A549 (cell line): ENCODE measurements at regions not wholly inside any gene's neighbourhood (a gene's known extent, or its start where the extent isn't known, plus 50 kb on each side); places are given as distances from the start of the nearest gene placed in this dataset.

Experiments
- ATAC-seq, 2 experiments: fragments of 200-7000 bp in 1 of 2; fragments of >200 bp in 1 of 2; cut with Nextera tagmentation in 1 of 2; cut with Tn5 transposase in 1 of 2; 3 replicates each; pipeline versions ENCODE4 v1.8.0 to v1.9.1; 2018 to 2020; ENCODE audit warnings: mild to moderate bottlenecking in 1 of 2, moderate library complexity in 1 of 2
- CTCF ChIA-PET: fragments of 300-600 bp; sonication (Branson Sonifier 250); formaldehyde crosslinking; extraction: SDS; loops from one replicate; lab custom pipeline; 2021; ENCODE audit warnings: antibody characterized with exemption, inconsistent platforms; lab: Yijun Ruan, JAX
- POLR2A ChIA-PET: fragments of 350-600 bp; formaldehyde crosslinking; extraction: SDS; loops from one replicate; lab custom pipeline; 2021; ENCODE audit warnings: antibody characterized with exemption, inconsistent platforms; lab: Yijun Ruan, JAX
- DNase-seq, 2 experiments: peaks; one replicate each; pipeline versions ENCODE4 v3.0.0 to v3.0.0-alpha.2; 2011 to 2016; ENCODE audit warnings: low read depth in 1 of 2, low spot score in 1 of 2
- FAIRE-seq: peaks from 2 replicates; lab custom pipeline; 2011; peaks lifted over from hg19 to GRCh38; lab: Jason Lieb, UNC
- H3K27ac ChIP-seq, 2 experiments: fragments of >200 bp; sonication (Bioruptor Twin); formaldehyde crosslinking; 3 replicates each; pipeline ENCODE4 v1.5.1; 2016 to 2017
- H3K4me1 ChIP-seq: fragments of >200 bp; sonication (Bioruptor Twin); formaldehyde crosslinking; 3 replicates; pipeline ENCODE4 v1.6.1; 2016
- H3K4me2 ChIP-seq: fragments of >200 bp; sonication (Bioruptor Twin); formaldehyde crosslinking; 3 replicates; pipeline ENCODE4 v1.6.1; 2016
- H3K4me3 ChIP-seq: fragments of >200 bp; sonication (Bioruptor Twin); formaldehyde crosslinking; 3 replicates; pipeline ENCODE4 v1.5.1; 2016
- H3K9me3 ChIP-seq: fragments of >200 bp; sonication (Bioruptor Twin); formaldehyde crosslinking; 3 replicates; pipeline ENCODE4 v1.6.1; 2016
- CBX2 ChIP-seq: fragments of 200-600 bp; sonication (generic); IDR thresholded peaks from 2 replicates; pipeline ENCODE4 v1.6.1; 2016; ENCODE audit warnings: low read depth, mild to moderate bottlenecking, borderline replicate concordance
- CBX8 ChIP-seq: fragments of 200-600 bp; sonication (generic); IDR thresholded peaks from 2 replicates; pipeline ENCODE4 v1.6.1; 2016
- CEBPB ChIP-seq, 2 experiments: fragments of >200 bp in 1 of 2; sonication (Bioruptor Twin) in 1 of 2; formaldehyde crosslinking in 1 of 2; IDR thresholded peaks; 2 replicates each; pipeline ENCODE4 v1.6.1; 2012 to 2016
- CHD2 ChIP-seq: fragments of 150-350 bp; IDR thresholded peaks from 2 replicates; pipeline ENCODE4 v1.6.1; 2014; ENCODE audit warnings: low read length; ENCODE audit not compliant: partially characterized antibody
- CHD4 ChIP-seq: fragments of 200-600 bp; sonication (generic); IDR thresholded peaks from 2 replicates; pipeline ENCODE4 v1.6.1; 2016; ENCODE audit warnings: antibody characterized with exemption, mild to moderate bottlenecking, borderline replicate concordance
- E2F6 ChIP-seq: IDR thresholded peaks from 2 replicates; pipeline ENCODE4 v1.6.1; 2012; ENCODE audit warnings: low read depth, borderline replicate concordance
- EP300 ChIP-seq, 2 experiments: fragments of >200 bp; sonication (Bioruptor Twin); formaldehyde crosslinking; IDR thresholded peaks; 2 replicates in 1 of 2; 3 replicates in 1 of 2; pipeline ENCODE4 v1.6.1; 2016 to 2017
- ESRRA ChIP-seq: fragments of 150-350 bp; IDR thresholded peaks from 2 replicates; pipeline ENCODE4 v1.6.1; 2014; ENCODE audit warnings: mild to moderate bottlenecking, low read length, borderline replicate concordance
- GATA3 ChIP-seq: IDR thresholded peaks from 2 replicates; pipeline ENCODE4 v1.6.1; 2012; ENCODE audit warnings: borderline replicate concordance
- HDAC2 ChIP-seq: fragments of 200-600 bp; sonication (generic); IDR thresholded peaks from 2 replicates; pipeline ENCODE4 v1.6.1; 2016
- HOXA7 ChIP-seq: fragments of 250-450 bp; sonication (Bioruptor Pico); IDR thresholded peaks from 2 replicates; pipeline ENCODE4 v1.5.0; 2020; ENCODE audit warnings: mild to moderate bottlenecking, moderate library complexity
- HOXB13 ChIP-seq: fragments of 250-450 bp; sonication (Bioruptor Pico); IDR thresholded peaks from 2 replicates; pipeline ENCODE4 v1.5.0; 2020; ENCODE audit warnings: low read depth, mild to moderate bottlenecking, moderate library complexity
- HOXB5 ChIP-seq: fragments of 250-450 bp; sonication (Bioruptor Pico); IDR thresholded peaks from 2 replicates; pipeline ENCODE4 v1.5.0; 2020; ENCODE audit warnings: mild to moderate bottlenecking, moderate library complexity
- JUN ChIP-seq, 2 experiments: fragments of >200 bp; sonication (Bioruptor Twin); formaldehyde crosslinking; IDR thresholded peaks; 2 replicates in 1 of 2; 3 replicates in 1 of 2; pipeline ENCODE4 v1.6.1; 2016 to 2017
- JUNB ChIP-seq: fragments of >200 bp; sonication (Bioruptor Twin); formaldehyde crosslinking; IDR thresholded peaks from 2 replicates; pipeline ENCODE4 v1.6.1; 2016
- KDM5A ChIP-seq: fragments of 200-600 bp; sonication (generic); IDR thresholded peaks from 2 replicates; pipeline ENCODE4 v1.6.1; 2016; ENCODE audit warnings: antibody characterized with exemption, mild to moderate bottlenecking
- MAFK ChIP-seq: fragments of 450-650 bp; IDR thresholded peaks from 2 replicates; pipeline ENCODE4 v1.6.1; 2014; ENCODE audit not compliant: partially characterized antibody
- NPAS2 ChIP-seq: fragments of 250-450 bp; sonication (Bioruptor Pico); IDR thresholded peaks from 2 replicates; pipeline ENCODE4 v1.8.0; 2022; ENCODE audit warnings: mild to moderate bottlenecking, moderate library complexity, borderline replicate concordance
- NR3C1 ChIP-seq: fragments of >200 bp; sonication (Bioruptor Twin); formaldehyde crosslinking; IDR thresholded peaks from 3 replicates; pipeline ENCODE4 v1.6.1; 2017
- PBX3 ChIP-seq: IDR thresholded peaks from 2 replicates; pipeline ENCODE4 v1.6.1; 2012
- POLR2AphosphoS2 ChIP-seq: conservative IDR thresholded peaks from 2 replicates; pipeline ENCODE4 v1.6.1; 2012; ENCODE audit warnings: low read length, improper control_type of control experiment, inconsistent platforms
- RCOR1 ChIP-seq: fragments of 150-350 bp; IDR thresholded peaks from 2 replicates; pipeline ENCODE4 v1.6.1; 2014; ENCODE audit warnings: antibody characterized with exemption, low read length, low read depth
- REST ChIP-seq: fragments of 200-600 bp; sonication (generic); IDR thresholded peaks from 2 replicates; pipeline ENCODE4 v1.6.1; 2016; ENCODE audit warnings: antibody characterized with exemption, mild to moderate bottlenecking, moderate library complexity
- SREBF2 ChIP-seq: fragments of 450-650 bp; IDR thresholded peaks from 2 replicates; pipeline ENCODE4 v1.6.1; 2014; ENCODE audit warnings: mild to moderate bottlenecking, moderate library complexity
- TFCP2L1 ChIP-seq: fragments of 250-450 bp; sonication (Bioruptor Pico); IDR thresholded peaks from 2 replicates; pipeline ENCODE4 v1.5.0; 2021; ENCODE audit warnings: mild to moderate bottlenecking
- TP53 ChIP-seq: fragments of 250-450 bp; sonication (Bioruptor Pico); IDR thresholded peaks from 2 replicates; pipeline ENCODE4 v1.5.0; 2021; ENCODE audit warnings: mild to moderate bottlenecking, moderate library complexity
- ZC3H11A ChIP-seq: fragments of 450-650 bp; IDR thresholded peaks from 2 replicates; pipeline ENCODE4 v1.6.1; 2014; ENCODE audit warnings: antibody characterized with exemption, mild to moderate bottlenecking
- ZNF302 ChIP-seq: fragments of 250-450 bp; sonication (Bioruptor Pico); IDR thresholded peaks from 2 replicates; pipeline ENCODE4 v1.9.0; 2021; ENCODE audit warnings: inconsistent platforms, mild to moderate bottlenecking, moderate library complexity
- WGBS: methylation state at CpG from one replicate; pipeline ENCODE4 v1.1.6; 2017; ENCODE audit errors: missing lambda C conversion rate; 5-methylcytosine and 5-hydroxymethylcytosine counted together
- TF ChIP-seq, protein P1 (sequence below): fragments of 150-350 bp; IDR thresholded peaks from 2 replicates; pipeline ENCODE4 v1.6.1; 2014; ENCODE audit warnings: low read depth, mild to moderate bottlenecking, low read length
- TF ChIP-seq, protein P2 (sequence below): fragments of >200 bp; sonication (Bioruptor Twin); formaldehyde crosslinking; IDR thresholded peaks from 3 replicates; pipeline ENCODE4 v1.5.1; 2016
- TF ChIP-seq, protein P3 (sequence below): fragments of 450-650 bp; IDR thresholded peaks from 2 replicates; pipeline ENCODE4 v1.6.1; 2014; ENCODE audit warnings: antibody characterized with exemption

DNA sequence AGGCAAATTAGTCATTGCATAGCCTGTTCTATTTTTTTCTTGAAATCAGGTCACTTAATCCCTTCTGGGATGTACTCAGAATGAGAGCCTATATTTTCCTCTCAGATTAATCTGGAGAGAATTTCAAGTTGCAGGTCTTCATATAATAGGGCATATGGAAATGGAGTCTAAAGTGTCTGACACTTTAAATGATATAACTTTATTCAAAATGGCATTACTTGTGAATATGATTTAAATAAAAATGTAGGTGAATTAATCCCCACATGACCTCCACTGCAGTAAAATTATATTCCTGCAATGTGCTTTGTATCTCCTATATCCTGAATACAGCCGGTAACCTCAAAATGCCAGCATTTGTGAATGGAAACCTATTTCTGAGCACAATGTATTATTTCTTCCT, 172.5 kb upstream of the BTBD3 start:
- DNase-seq: no peak
- no peaks in the 10 kb centered on the region for H3K9me3 ChIP-seq
- H3K4me2 ChIP-seq: no peak overlapping the region
- no peaks in the 10 kb centered on the region for H3K4me1 ChIP-seq
- no peak overlapping the region for H3K27ac ChIP-seq
- WGBS: 88% methylated on average over 1 of the region's 1 CpG
- no peak for ATAC-seq
- no peak overlapping the region for H3K4me3 ChIP-seq
- no peak for TF ChIP-seq HDAC2
- TF ChIP-seq TP53 (CRISPR knock-in tag): no peak
- TF ChIP-seq CBX2: no peak
- TF ChIP-seq EP300 (IDR thresholded peaks at IDR 0.05): no peak
- no peak for TF ChIP-seq MAFK
- TF ChIP-seq E2F6: no peak
- TF ChIP-seq CEBPB (IDR thresholded peaks at IDR 0.05): no peak
- no peak for TF ChIP-seq ZNF302
- TF ChIP-seq POLR2AphosphoS2: no peak
- TF ChIP-seq REST: no peak
- TF ChIP-seq NPAS2 (CRISPR knock-in tag): no peak
- TF ChIP-seq HOXB13: no peak
- no peak for TF ChIP-seq ESRRA
- TF ChIP-seq ZC3H11A: no peak
- TF ChIP-seq CBX8: no peak
- no peak for TF ChIP-seq SREBF2
- FAIRE-seq: no peak
- ChIA-PET CTCF (no interaction called here), POLR2A (no interaction called here)

DNA sequence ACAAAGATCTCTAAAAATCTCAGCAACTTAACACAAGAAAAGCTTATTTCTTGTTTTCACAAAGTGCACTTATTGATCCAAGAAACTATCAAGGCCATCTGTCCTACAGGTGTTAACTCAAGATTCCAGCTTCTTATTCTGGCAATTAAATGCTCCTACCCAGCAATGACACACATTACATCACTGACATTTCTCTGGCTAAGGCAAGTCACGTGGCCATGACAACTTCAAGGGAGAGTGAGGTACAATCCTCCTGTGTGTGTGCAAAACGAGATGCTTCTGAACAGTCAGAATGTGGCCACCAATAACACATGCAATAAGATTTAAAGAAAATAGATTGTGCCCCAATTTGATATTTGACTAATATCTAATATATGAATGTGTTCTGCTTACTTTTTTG, 169.3 kb upstream of the BTBD3 start:
- ATAC-seq (no peak), DNase-seq (no peak), FAIRE-seq (no peak)
- H3K4me2 ChIP-seq: no peak overlapping the region
- no peaks in the 10 kb centered on the region for H3K4me1 ChIP-seq
- no peak overlapping the region for H3K27ac ChIP-seq
- peaks cover 3% of the 10 kb centered on the region; the same call in 1 of the 3 replicates for H3K9me3 ChIP-seq
- ChIA-PET POLR2A (no interaction called here), CTCF (interaction anchor here (0.9 to 1.7 kb wide), 2 partner anchors 19 to 217 kb away, joined by 3 to 4 read pairs; no protein-coding TSS in a partner anchor)
- TF ChIP-seq KDM5A (no peak), ZC3H11A (no peak), CHD2 (no peak), JUN (IDR thresholded peaks at IDR 0.05) (no peak), POLR2AphosphoS2 (no peak), NR3C1 (no peak), ZNF302 (no peak), HOXB5 (CRISPR knock-in tag) (no peak), TFCP2L1 (CRISPR knock-in tag) (no peak), HOXA7 (CRISPR knock-in tag) (no peak), JUNB (no peak), GATA3 (no peak), RCOR1 (no peak), CHD4 (no peak), PBX3 (no peak)
- TF ChIP-seq, protein P1, sequence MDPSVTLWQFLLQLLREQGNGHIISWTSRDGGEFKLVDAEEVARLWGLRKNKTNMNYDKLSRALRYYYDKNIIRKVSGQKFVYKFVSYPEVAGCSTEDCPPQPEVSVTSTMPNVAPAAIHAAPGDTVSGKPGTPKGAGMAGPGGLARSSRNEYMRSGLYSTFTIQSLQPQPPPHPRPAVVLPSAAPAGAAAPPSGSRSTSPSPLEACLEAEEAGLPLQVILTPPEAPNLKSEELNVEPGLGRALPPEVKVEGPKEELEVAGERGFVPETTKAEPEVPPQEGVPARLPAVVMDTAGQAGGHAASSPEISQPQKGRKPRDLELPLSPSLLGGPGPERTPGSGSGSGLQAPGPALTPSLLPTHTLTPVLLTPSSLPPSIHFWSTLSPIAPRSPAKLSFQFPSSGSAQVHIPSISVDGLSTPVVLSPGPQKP: no peak
- TF ChIP-seq, protein P2, sequence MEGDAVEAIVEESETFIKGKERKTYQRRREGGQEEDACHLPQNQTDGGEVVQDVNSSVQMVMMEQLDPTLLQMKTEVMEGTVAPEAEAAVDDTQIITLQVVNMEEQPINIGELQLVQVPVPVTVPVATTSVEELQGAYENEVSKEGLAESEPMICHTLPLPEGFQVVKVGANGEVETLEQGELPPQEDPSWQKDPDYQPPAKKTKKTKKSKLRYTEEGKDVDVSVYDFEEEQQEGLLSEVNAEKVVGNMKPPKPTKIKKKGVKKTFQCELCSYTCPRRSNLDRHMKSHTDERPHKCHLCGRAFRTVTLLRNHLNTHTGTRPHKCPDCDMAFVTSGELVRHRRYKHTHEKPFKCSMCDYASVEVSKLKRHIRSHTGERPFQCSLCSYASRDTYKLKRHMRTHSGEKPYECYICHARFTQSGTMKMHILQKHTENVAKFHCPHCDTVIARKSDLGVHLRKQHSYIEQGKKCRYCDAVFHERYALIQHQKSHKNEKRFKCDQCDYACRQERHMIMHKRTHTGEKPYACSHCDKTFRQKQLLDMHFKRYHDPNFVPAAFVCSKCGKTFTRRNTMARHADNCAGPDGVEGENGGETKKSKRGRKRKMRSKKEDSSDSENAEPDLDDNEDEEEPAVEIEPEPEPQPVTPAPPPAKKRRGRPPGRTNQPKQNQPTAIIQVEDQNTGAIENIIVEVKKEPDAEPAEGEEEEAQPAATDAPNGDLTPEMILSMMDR: no peak
- TF ChIP-seq, protein P3, sequence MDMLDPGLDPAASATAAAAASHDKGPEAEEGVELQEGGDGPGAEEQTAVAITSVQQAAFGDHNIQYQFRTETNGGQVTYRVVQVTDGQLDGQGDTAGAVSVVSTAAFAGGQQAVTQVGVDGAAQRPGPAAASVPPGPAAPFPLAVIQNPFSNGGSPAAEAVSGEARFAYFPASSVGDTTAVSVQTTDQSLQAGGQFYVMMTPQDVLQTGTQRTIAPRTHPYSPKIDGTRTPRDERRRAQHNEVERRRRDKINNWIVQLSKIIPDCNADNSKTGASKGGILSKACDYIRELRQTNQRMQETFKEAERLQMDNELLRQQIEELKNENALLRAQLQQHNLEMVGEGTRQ: no peak
- WGBS: 0% methylated on average over 2 of the region's 2 CpGs
- H3K4me3 ChIP-seq: no peak overlapping the region
